ENCODE measurements at regions not wholly inside any gene's neighbourhood (a gene's known extent, or its start where the extent isn't known, plus 50 kb on each side); places are given as distances from the start of the nearest gene placed in this dataset.
"Not testable (repeated sequence)": the region's sequence is repeated elsewhere in the genome, so short reads cannot be mapped to it uniquely, and the experiment has no call there.

- no peak for DNase-seq (ENCODE audit: low spot score)
Observed at GRCh38 chr14:25551674-25552073, 501.7 kb upstream of the STXBP6 start.

DNA sequence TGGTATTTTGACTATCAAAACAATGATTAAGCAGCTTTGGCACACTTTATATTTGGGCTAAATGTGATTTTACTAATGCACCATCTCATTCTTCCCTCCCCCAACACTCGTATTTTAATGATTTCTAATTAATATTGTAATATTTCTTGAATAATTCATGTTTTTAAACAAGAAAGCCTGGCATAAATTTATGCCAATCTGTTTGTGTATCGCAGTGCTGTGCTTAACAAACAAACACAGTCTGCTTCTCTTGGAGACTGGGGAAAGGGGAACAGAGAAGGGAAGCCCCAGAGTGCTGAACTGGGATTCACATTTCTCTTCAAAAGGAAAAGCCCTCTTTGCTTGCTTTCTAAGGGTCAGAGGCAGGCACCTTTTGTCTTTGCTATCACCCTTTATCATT, 496.9 kb upstream of the STXBP6 start:
- DNase-seq (ENCODE audit: low spot score) = no peak

DNA sequence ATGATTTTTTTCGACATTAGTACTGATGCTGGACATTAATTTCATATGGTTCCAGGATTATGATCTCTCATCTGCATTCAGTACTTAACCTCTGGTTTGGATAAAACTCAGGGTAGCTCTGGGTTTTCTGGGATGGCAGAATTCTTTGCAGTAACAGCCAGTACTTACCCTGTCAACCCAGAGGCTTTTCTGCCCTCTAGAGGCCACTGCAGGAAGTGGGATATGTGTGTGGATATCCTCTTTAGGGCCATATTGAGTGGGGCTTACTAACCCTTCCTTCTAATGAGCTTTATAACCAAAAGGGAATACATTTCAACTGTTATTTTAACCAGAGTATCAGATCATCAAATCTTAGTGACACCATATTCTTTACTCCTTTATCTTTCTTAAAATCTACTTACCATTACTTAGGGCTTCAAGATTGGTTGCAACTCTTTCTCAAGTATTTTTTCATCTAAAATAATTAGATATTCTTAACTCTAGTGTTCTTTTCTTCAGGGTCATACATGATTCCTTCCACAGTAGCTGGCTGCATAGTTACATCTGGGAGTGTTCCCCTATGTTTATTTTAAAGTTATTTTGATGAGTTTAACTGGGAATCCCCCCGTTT, 488.0 kb upstream of the STXBP6 start:
- DNase-seq (ENCODE audit: low spot score) = peak; percentile 29

DNA sequence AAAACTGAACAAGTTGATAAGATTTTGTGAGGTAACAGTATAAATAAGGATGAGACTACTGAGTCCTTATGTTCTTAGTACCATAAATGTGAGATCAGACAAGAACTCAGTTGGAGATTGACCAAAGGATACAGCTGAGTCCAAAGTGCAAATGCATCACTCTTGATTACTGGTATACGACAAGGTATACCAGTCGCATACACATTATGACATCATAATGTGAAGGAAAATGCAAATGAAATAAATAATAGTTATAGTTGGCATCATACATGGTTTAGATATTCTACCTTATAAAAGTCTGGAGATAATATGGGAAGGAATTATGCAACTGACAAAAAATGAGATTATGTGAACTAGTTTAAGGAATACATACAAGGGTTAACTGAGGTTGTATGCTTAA, 476.3 kb upstream of the STXBP6 start:
- DNase-seq (ENCODE audit: low spot score) = no peak

DNA sequence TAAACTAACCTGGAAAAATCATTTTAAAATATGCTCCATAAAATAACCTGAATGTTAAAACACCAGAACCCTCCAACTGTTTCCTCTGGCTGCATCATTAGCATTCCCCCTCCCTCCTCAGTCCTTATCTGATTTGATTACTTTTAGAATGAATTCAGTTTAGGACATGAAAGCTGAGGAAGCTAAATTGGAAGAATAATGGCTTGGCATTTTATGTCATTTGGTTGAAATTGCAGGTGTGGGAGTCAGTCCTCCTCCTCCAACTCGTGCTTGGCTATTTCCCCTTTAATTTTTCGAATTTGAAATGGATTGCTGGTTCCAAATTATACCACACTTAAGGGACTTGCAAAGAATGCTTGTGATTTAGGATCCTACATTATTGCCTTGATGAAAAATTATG, 473.0 kb upstream of the STXBP6 start:
- DNase-seq (ENCODE audit: low spot score) = no peak

DNA sequence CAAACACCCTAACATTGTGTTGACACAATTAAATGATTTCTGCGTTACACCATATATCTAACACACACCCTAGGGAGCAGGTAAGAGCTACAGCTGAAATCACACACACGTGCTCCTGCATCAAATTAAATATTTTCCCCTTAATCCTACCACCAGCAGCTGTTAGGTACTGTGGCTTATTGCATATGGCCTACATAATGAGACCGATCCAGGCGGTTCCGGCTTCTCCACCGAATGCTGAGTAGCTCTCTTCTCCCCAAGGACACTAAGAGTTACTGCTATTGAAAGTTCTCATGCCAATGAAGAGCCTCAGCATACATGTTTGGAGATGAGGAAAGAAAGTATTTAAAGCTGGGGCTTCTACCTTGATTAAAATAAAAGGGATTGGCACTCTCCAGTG, 472.2 kb upstream of the STXBP6 start:
- DNase-seq (ENCODE audit: low spot score) = no peak

GRCh38 chr14:25521616-25522015, 471.7 kb upstream of the STXBP6 start:
- DNase-seq (ENCODE audit: low spot score) = no peak

DNA sequence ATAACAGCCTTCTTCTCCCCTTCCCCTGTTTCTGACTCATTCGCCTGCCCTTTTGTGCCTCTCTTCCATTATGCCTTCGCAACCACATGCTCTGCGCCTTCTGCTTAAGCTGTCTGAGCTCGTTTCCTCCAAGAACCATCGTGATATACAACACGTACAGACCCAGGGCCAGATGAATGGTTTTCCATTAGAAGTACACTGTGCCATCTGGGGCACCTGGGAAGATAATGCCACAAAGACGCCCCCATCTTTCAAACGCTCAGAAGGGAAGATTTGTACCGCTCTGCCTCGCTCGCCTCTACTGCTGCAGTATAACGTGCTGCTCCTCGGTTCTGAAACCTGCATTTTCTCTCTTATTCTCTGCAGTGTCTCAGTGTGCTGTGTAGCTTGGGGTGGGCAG, 470.9 kb upstream of the STXBP6 start:
- no peak for DNase-seq (ENCODE audit: low spot score)

GRCh38 chr14:25518364-25518763, 468.4 kb upstream of the STXBP6 start:
- no peak for DNase-seq (ENCODE audit: low spot score)

DNA sequence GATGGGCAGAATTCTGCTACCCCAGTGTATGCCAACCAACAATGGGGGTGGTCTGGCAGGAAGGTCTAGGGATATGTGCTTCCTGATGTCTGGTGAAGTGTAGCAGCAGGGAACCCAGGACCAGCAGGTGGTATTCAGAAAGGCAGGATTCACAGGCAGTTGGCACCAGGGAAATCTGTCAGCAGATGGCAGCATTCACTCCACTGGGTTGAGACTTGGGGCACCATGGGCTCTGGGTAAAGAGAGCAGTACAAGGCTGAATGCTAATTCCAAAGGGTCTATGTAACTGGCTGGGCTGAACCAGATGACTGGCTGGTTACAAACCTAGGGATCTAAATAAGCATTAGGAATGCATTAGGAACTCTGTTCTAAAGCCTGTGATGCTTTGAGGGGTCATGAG, 466.9 kb upstream of the STXBP6 start:
- no peak for DNase-seq (ENCODE audit: low spot score)

DNA sequence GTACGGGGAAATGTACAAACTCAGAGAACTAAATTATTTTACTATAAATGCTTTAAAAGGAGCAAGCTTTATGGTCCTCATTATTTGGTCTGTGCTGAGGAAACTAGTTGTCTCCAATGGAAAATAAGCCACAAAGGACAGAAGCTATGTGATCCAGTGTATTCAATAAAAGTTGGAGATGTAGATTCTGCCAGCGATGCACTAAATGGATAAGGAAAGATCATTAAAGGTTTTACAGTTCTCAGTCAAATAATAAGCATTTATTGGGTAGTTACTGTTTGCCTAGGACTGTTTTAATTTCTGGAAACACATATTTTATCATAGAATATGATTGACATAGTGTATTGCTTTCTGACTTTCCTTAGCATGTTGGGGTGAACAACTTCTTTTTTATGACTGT, 458.9 kb upstream of the STXBP6 start:
- no peak for DNase-seq (ENCODE audit: low spot score)

DNA sequence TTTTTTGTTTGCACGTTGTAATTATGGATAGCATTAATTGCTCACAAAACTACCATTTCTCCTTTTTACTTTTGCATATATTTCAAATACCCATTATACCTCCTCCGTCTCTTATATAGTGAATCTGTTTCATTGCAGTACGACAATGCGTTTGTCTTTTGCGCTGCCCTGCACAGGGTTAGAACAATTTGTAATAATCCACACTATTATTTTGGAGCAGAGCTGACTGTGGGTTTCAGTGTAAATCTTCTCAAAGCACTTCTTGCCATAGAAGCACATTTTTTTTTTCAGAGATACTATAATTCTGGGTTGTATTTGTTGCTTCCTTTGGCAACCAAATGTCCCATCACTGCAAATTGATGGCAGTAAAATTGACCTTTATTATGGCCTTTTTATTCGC, 451.8 kb upstream of the STXBP6 start:
- no peak for DNase-seq (ENCODE audit: low spot score)

- DNase-seq (ENCODE audit: low spot score) = no peak
Observed at GRCh38 chr14:25488961-25489360, 439.0 kb upstream of the STXBP6 start.

GRCh38 chr14:25485381-25485780, 435.4 kb upstream of the STXBP6 start:
- DNase-seq (ENCODE audit: low spot score) = no peak

DNA sequence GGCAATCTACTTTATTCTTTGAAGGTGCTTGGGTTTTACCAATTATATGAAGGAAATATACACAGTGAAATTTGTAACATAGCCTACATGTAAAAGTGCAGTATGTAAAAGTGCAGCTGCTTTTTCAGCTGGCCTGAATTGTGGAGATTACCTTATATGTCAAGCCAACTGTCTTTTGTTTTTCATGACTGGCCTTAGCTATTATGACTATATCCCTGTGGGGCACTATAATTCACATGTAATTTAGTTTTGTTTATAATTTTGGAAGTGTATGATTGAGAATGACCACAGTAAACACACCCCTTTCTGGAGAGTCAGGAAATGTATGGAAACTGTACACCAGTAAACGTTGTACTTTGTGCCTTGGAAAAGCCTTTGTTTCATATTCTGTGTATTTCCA, 435.0 kb upstream of the STXBP6 start:
- DNase-seq (ENCODE audit: low spot score) = no peak

GRCh38 chr14:25484235-25484634, 434.3 kb upstream of the STXBP6 start:
- no peak for DNase-seq (ENCODE audit: low spot score)

DNA sequence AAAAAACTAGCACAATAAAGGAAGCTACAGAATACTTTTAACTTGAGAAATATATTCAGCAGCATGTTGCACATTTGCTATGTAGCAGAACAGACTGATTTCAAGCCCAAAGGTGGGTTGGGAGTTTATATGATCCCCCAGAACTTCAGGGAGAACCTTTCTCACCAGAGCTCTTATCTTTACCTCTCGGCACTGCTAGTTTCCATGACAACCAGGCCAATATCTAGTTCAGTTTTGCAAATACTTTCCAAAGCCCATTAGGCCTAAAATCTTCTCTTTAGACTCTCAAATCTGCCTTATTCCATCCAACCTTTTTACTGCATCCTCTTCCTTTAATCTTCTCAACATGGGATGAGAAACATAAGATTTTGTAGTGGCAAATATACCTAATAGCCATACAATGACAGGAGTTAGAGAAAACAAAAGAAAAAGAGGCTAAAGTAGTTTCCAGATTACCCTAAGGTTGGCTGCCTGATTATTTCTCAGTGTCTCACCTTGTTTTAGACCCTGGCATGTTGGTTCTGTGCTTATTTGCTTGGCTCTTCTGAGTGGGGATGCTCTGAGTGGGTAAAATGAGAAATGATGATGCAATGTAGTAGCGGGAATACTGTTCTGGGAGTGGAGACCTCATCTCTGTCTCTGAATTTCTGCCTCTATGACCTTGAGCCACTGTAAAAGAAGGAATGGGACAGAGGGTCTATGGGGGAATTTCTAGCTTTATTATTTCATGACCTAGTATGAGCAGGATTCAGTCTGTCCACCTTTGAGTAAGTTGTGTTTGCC, 427.6 kb upstream of the STXBP6 start:
- DNase-seq (ENCODE audit: low spot score) = no peak

DNA sequence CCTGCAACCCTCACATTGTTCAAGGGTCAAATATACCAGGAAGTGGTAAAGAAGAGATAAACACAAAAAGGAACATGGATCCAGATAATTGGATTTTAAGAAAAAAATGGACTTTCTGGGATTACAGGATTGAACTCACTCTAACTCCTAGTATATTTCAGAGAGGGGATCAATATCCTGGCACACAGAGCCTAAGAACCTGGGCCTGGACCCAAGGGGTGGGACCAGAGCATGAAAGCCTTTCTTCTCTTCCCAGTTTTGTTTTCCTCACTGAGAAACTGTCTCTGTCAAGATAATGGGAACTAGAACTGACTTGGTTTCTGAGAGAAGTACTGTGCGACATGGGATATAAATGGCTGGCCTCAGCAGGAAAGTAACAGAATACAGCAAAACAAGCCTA, 422.8 kb upstream of the STXBP6 start:
- DNase-seq (ENCODE audit: low spot score) = no peak

DNA sequence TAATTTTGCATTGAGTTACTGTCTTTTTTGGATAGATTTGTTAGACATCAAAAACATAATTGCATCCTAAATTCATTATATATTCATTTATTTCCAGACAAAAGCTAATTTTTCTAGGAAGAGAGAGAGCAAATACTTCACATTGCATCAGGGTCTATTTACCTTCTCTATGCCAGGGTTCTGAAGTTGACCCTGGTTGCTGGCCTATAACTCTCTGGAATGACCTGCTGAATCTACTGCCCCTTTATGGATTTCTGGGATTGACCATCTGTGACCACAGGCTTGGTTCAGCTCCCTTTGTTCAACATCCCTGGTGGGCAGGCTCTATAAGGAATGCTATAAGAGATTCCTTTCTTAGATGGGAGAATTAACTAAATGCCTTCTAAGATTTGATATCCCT, 414.8 kb upstream of the STXBP6 start:
- DNase-seq (ENCODE audit: low spot score) = no peak

GRCh38 chr14:25464078-25464477, 414.1 kb upstream of the STXBP6 start:
- no peak for DNase-seq (ENCODE audit: low spot score)

DNA sequence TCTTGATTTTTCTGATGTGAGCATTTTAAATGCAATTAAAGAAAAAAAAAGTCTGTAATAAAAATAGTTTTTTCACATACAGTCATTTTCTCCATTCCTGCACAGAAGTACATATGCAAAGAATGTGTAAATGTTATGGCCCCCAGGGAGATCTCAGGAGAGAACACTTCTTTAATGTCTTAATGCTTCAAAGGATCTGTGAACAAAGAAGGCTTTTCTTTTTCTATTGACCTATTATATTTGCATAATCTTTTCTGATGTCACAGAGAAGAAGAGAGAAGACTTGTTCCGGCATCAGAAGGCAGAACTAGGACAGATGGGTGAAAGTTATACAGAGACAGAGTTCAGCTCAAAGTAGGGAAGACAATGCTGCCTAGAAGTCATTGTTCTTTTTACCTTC, 413.5 kb upstream of the STXBP6 start:
- peak; percentile 23 for DNase-seq (ENCODE audit: low spot score)

DNA sequence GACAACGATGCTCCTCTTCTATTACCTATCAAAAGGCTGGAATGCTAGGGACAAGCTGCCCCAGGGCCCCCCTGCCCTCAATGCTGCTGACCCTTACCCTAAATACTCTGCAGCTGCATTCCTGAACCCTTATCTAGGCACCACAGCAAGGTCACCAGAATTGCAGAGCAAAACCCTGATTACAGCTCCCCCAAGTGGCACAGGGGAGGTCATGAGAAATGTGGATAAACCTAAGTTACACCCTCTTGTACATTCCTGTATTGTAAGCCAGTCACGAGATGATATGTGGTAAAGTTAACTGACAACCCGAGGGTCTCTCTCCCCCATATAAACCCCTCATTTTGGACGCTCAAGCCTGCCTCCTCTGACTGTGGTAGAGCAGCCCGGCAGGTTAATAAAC, 411.8 kb upstream of the STXBP6 start:
- DNase-seq (ENCODE audit: low spot score) = no peak

DNA sequence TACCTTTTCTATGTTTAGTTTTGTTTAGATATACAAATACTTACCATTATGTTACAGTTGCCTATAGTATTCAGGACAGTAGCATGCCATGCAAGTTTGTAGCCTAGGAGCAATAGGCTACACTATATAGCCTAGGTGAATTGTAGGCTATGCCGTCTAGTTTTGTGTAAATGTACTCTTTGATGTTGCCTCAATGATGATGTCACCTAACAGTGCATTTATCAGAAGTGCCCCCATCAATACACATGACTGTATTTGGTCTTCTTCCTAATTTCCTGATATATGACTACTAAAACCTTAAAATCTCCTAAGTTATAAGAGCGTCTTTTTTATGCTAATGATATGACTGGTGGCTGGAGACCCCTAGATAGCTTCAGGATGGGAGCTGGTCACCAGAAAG, 394.4 kb upstream of the STXBP6 start:
- no peak for DNase-seq (ENCODE audit: low spot score)

DNA sequence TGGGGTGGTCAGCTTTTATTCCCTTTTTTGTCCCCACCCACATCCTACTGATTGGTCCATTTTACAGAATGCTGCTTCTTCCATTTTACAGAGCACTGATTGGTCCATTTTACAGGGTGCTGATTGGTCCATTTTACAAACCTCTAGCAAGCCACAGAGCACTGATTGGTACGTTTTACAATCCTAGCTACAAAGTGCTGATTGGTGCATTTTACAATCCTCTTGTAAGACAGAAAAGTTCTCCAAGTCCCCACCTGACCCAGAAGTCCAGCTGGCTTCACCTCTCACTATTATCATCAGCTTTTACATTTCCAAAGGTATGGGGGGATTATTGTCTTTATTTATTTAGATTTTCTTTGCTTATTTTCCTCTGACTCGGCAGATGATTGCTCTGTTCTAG, 390.4 kb upstream of the STXBP6 start:
- not testable (repeated sequence) for DNase-seq (ENCODE audit: low spot score)
